Mesendoderm (in vitro differentiated cells): ENCODE measurements at regions not wholly inside any gene's neighbourhood (a gene's known extent, or its start where the extent isn't known, plus 50 kb on each side); places are given as distances from the start of the nearest gene placed in this dataset.
A peak's percentile ranks its signal among the peaks of the same experiment; 100 is the strongest.
"Not testable (repeated sequence)": the region's sequence is repeated elsewhere in the genome, so short reads cannot be mapped to it uniquely, and the experiment has no call there.

Experiments used
- DNase-seq: peaks from one replicate; pipeline ENCODE4 v3.0.0; 2013
- H2AK5ac ChIP-seq: 2 replicates; pipeline ENCODE4 v1.6.1; 2013; ENCODE audit warnings: low read length, inconsistent platforms
- H2BK120ac ChIP-seq: 2 replicates; pipeline ENCODE4 v1.6.1; 2013; ENCODE audit warnings: low read depth, mild to moderate bottlenecking, low read length, moderate library complexity, mixed read lengths
- H2BK15ac ChIP-seq: replicated peaks from 2 replicates; pipeline ENCODE4 v1.6.1; 2013; ENCODE audit warnings: low read depth, mild to moderate bottlenecking, moderate library complexity
- H2BK5ac ChIP-seq: 2 replicates; pipeline ENCODE4 v1.6.1; 2013; ENCODE audit warnings: low read length, inconsistent platforms
- H3K18ac ChIP-seq: 2 replicates; pipeline ENCODE4 v1.6.1; 2013; ENCODE audit warnings: mild to moderate bottlenecking, low read length, mixed read lengths
- H3K23ac ChIP-seq: one replicate; pipeline ENCODE4 v1.6.1; 2013; ENCODE audit warnings: low read length
- H3K27ac ChIP-seq: 2 replicates; pipeline ENCODE4 v1.5.1; 2013; ENCODE audit warnings: low read depth, mild to moderate bottlenecking, inconsistent platforms, low read length, moderate library complexity
- H3K27me3 ChIP-seq: 2 replicates; pipeline ENCODE4 v1.6.1; 2013; ENCODE audit warnings: low read length, control low read depth, mild to moderate bottlenecking, inconsistent platforms; ENCODE audit not compliant: insufficient read depth, poor library complexity
- H3K36me3 ChIP-seq: 2 replicates; pipeline ENCODE4 v1.6.1; 2013; ENCODE audit warnings: low read length, inconsistent platforms; ENCODE audit not compliant: control insufficient read depth, insufficient read depth
- H3K4ac ChIP-seq: one replicate; pipeline ENCODE4 v1.6.1; 2013; ENCODE audit warnings: low read depth, mild to moderate bottlenecking, low read length, moderate library complexity
- H3K4me1 ChIP-seq: 2 replicates; pipeline ENCODE4 v1.6.1; 2013; ENCODE audit warnings: low read depth, low read length, inconsistent platforms; ENCODE audit not compliant: control insufficient read depth
- H3K4me2 ChIP-seq: 2 replicates; pipeline ENCODE4 v1.6.1; 2013; ENCODE audit warnings: low read length
- H3K4me3 ChIP-seq: 2 replicates; pipeline ENCODE4 v1.5.1; 2013; ENCODE audit warnings: mild to moderate bottlenecking, low read length
- H3K56ac ChIP-seq: one replicate; pipeline ENCODE4 v1.6.1; 2013; ENCODE audit warnings: low read length
- H3K79me1 ChIP-seq: 2 replicates; pipeline ENCODE4 v1.6.1; 2013; ENCODE audit warnings: low read length, inconsistent platforms
- H3K79me2 ChIP-seq: 2 replicates; pipeline ENCODE4 v1.6.1; 2013; ENCODE audit warnings: mild to moderate bottlenecking, low read length; ENCODE audit not compliant: control insufficient read depth, insufficient read depth
- H3K9ac ChIP-seq: 2 replicates; pipeline ENCODE4 v1.6.1; 2013; ENCODE audit warnings: low read length, inconsistent platforms
- H4K5ac ChIP-seq: one replicate; pipeline ENCODE4 v1.6.1; 2013; ENCODE audit warnings: low read length
- H4K8ac ChIP-seq: one replicate; pipeline ENCODE4 v1.6.1; 2013; ENCODE audit warnings: low read depth, mild to moderate bottlenecking, control low read depth, low read length, moderate library complexity
- WGBS: extraction: QIAGEN DNeasy Blood & Tissue Kit; methylation state at CpG from one replicate; pipeline ENCODE4 v1.1.7; 2013; ENCODE audit warnings: low lambda C conversion rate, missing lambda C conversion rate; ENCODE audit not compliant: insufficient coverage; ENCODE audit errors: extremely low coverage; 5-methylcytosine and 5-hydroxymethylcytosine counted together

- H3K36me3 ChIP-seq, H3K4me3 ChIP-seq, H3K27me3 ChIP-seq, H3K4me2 ChIP-seq, H3K56ac ChIP-seq, H2BK5ac ChIP-seq, H3K23ac ChIP-seq, H3K18ac ChIP-seq, H3K79me2 ChIP-seq, H3K27ac ChIP-seq, H2BK15ac ChIP-seq, H3K4me1 ChIP-seq, H4K5ac ChIP-seq, H3K79me1 ChIP-seq, H2BK120ac ChIP-seq, H3K4ac ChIP-seq, H2AK5ac ChIP-seq, H4K8ac ChIP-seq, H3K9ac ChIP-seq: not testable (repeated sequence)
- WGBS: no CpG with 5 or more reads among the region's 11 CpGs
- DNase-seq: peak; percentile 26
Observed at GRCh38 chr1:67513392-67514294, 83.4 kb upstream of the SERBP1 start.

- Histone ChIP-seq H3K18ac (no peak overlapping the region), H3K9ac (no peak overlapping the region), H3K79me1 (no peaks in the 10 kb centered on the region), H4K5ac (no peak overlapping the region), H3K79me2 (no peaks in the 10 kb centered on the region), H4K8ac (no peak overlapping the region), H3K4me3 (no peak overlapping the region), H2AK5ac (no peak overlapping the region), H3K4ac (no peak overlapping the region), H3K4me2 (no peak overlapping the region), H2BK15ac (no peak overlapping the region), H3K36me3 (no peaks in the 10 kb centered on the region), H3K27me3 (peaks cover 7% of the 10 kb centered on the region), H2BK120ac (no peak overlapping the region), H3K23ac (no peak overlapping the region), H3K56ac (no peak overlapping the region), H3K27ac (no peak overlapping the region), H2BK5ac (no peak overlapping the region), H3K4me1 (no peaks in the 10 kb centered on the region)
- no CpG with 5 or more reads among the region's 4 CpGs for WGBS
- DNase-seq: no peak
Observed at GRCh38 chr1:67514300-67514699, 84.1 kb upstream of the SERBP1 start.

DNA sequence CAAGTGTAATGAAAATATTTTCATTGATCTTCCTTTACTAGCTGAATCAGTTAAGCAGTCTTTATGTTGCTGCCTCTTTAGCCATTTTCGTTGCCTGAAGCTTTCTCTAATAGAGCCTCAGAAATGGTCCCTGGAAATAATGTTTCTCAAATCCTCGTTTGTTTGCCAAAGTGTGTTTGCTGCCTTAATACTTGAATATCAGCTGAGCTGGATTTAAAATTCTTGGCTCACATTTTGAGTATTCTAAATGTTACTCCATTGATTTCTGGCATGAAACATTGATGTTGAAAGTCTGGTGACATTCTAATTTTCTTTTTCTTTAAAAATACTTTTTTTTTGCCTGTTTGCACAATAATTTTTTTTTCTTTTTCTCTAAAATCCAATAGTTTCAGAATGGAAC, 84.6 kb upstream of the SERBP1 start:
- no peak overlapping the region for H4K5ac ChIP-seq
- no peak overlapping the region for H2AK5ac ChIP-seq
- no peaks in the 10 kb centered on the region for H3K79me1 ChIP-seq
- DNase-seq: no peak
- H3K18ac ChIP-seq: no peak overlapping the region
- no peaks in the 10 kb centered on the region for H3K4me1 ChIP-seq
- no peaks in the 10 kb centered on the region for H3K36me3 ChIP-seq
- no peak overlapping the region for H3K4me2 ChIP-seq
- WGBS: no CpG with 5 or more reads among the region's 2 CpGs
- H3K23ac ChIP-seq: no peak overlapping the region
- no peak overlapping the region for H3K4ac ChIP-seq
- no peak overlapping the region for H3K27ac ChIP-seq
- H4K8ac ChIP-seq: no peak overlapping the region
- H3K9ac ChIP-seq: no peak overlapping the region
- H3K56ac ChIP-seq: no peak overlapping the region
- peaks cover 8% of the 10 kb centered on the region for H3K27me3 ChIP-seq
- H3K4me3 ChIP-seq: no peak overlapping the region
- no peak overlapping the region for H2BK5ac ChIP-seq
- no peaks in the 10 kb centered on the region for H3K79me2 ChIP-seq
- H2BK120ac ChIP-seq: no peak overlapping the region
- H2BK15ac ChIP-seq: no peak overlapping the region

DNA sequence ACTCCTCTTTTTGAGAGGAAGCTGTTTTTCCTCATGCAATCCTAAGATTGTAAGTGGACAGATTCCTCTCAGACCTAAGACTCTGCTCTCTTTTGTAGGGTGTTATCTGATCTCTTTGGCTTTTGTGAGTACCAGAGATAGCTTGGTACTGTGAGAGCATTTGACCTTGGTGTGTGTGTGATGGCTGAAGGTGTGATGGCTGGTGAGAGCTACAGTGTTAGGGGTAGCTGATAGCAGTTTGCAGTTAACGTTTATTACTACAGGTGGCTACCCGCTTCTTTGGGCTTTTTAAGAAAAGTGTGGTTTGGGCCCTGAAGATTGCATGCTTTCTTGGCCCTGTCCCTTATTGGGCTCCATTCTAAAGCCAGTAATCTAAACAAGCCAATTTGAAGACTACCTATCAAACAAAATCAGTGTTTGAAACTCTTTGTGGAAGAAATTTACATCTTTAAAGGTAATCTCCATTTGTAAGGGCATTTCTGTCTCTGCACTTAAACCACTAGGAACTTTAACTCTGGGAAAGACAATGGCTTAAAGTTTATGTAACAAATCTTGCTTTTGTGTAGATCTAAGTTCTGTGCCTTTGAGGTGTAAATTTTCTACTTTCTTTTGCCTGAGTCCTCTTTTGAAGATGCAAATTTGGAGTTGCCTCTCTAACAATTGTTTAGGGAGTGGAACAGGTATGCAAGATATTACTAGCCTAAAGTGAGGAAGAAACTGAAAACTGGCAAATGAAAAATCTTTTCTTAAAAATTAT, 85.3 kb upstream of the SERBP1 start:
- peak; percentile 37 for DNase-seq
- no peak overlapping the region for H3K23ac ChIP-seq
- no peak overlapping the region for H2BK15ac ChIP-seq
- no CpG with 5 or more reads among the region's 2 CpGs for WGBS
- no peak overlapping the region for H2AK5ac ChIP-seq
- no peak overlapping the region for H4K5ac ChIP-seq
- no peak overlapping the region for H4K8ac ChIP-seq
- H3K9ac ChIP-seq: no peak overlapping the region
- H3K4me2 ChIP-seq: no peak overlapping the region
- H3K18ac ChIP-seq: no peak overlapping the region
- no peak overlapping the region for H3K4ac ChIP-seq
- no peak overlapping the region for H2BK5ac ChIP-seq
- no peaks in the 10 kb centered on the region for H3K36me3 ChIP-seq
- no peak overlapping the region for H2BK120ac ChIP-seq
- no peaks in the 10 kb centered on the region for H3K79me1 ChIP-seq
- no peak overlapping the region for H3K56ac ChIP-seq
- H3K27me3 ChIP-seq: peaks cover 8% of the 10 kb centered on the region
- no peaks in the 10 kb centered on the region for H3K4me1 ChIP-seq
- H3K4me3 ChIP-seq: no peak overlapping the region
- H3K79me2 ChIP-seq: no peaks in the 10 kb centered on the region
- H3K27ac ChIP-seq: no peak overlapping the region

DNA sequence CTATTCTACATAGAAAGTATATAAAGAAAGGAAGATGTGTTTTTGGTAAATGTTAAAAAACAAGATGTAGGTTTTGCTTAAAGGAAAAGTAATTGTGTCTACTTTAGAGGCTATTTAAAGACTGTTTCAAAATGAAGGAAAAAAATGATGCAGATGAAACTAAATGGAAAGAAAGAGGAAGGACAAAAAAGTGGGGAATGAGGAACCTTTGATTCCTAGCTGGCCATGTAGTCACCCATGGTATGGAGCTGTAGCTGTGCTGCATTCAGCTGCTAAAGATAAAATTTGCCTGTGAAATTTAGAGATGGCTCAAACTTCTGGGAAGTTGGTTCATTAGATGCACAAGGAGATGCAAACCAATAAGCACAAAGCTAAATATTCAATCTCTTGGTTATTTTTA, 86.8 kb upstream of the SERBP1 start:
- Histone ChIP-seq H3K27me3 (peaks cover 8% of the 10 kb centered on the region), H3K79me2 (no peaks in the 10 kb centered on the region), H3K4me3 (no peak overlapping the region), H4K8ac (no peak overlapping the region), H2AK5ac (no peak overlapping the region), H3K36me3 (no peaks in the 10 kb centered on the region), H3K79me1 (no peaks in the 10 kb centered on the region), H4K5ac (no peak overlapping the region), H3K4me2 (no peak overlapping the region), H3K4me1 (no peaks in the 10 kb centered on the region), H2BK5ac (no peak overlapping the region), H3K27ac (no peak overlapping the region), H2BK120ac (no peak overlapping the region), H2BK15ac (no peak overlapping the region), H3K23ac (no peak overlapping the region), H3K4ac (no peak overlapping the region), H3K56ac (no peak overlapping the region), H3K9ac (no peak overlapping the region), H3K18ac (no peak overlapping the region)
- no peak for DNase-seq
